PC-9 (cell line): ENCODE measurements at regions not wholly inside any gene's neighbourhood (a gene's known extent, or its start where the extent isn't known, plus 50 kb on each side); places are given as distances from the start of the nearest gene placed in this dataset.

Source experiments
- BruUV-seq: library from RNA; stranded (reverse); fragments of 400-500 nt; replicated peaks from 2 replicates; lab custom pipeline; 2021; lab: Mats Ljungman, UMichigan
- CTCF ChIA-PET: fragments of 300-600 bp; sonication (Branson Sonifier 250); formaldehyde crosslinking; loops from one replicate; lab custom pipeline; 2022; ENCODE audit warnings: antibody characterized with exemption; lab: Charles Lee
- POLR2A ChIA-PET: fragments of 300-600 bp; sonication (Branson Sonifier 250); formaldehyde crosslinking; loops from one replicate; lab custom pipeline; 2022; ENCODE audit warnings: antibody characterized with exemption; ENCODE audit not compliant: unreplicated experiment; lab: Charles Lee
- DNase-seq, 2 experiments: peaks; one replicate each; pipeline versions ENCODE4 v3.0.0 to v3.0.0-alpha.2; 2015 to 2022; ENCODE audit warnings: mixed read lengths in 1 of 2
- H2AFZ ChIP-seq: fragments of 200-600 bp; sonication (generic); 2 replicates; pipeline ENCODE4 v1.8.1; 2017; ENCODE audit warnings: antibody characterized with exemption
- H3F3A ChIP-seq: fragments of 200-600 bp; sonication (generic); 2 replicates; pipeline ENCODE4 v1.8.1; 2017; ENCODE audit warnings: antibody characterized with exemption, mild to moderate bottlenecking, low read depth; ENCODE audit not compliant: insufficient read depth
- H3K27ac ChIP-seq: fragments of 200-600 bp; sonication (generic); 2 replicates; pipeline ENCODE4 v1.6.1; 2016; ENCODE audit warnings: mixed run types
- H3K27me3 ChIP-seq: fragments of 200-600 bp; sonication (generic); 2 replicates; pipeline ENCODE4 v1.6.1; 2016; ENCODE audit warnings: low read depth, mixed run types; ENCODE audit not compliant: insufficient read depth
- H3K36me3 ChIP-seq: fragments of 200-600 bp; sonication (generic); 2 replicates; pipeline ENCODE4 v1.6.1; 2016; ENCODE audit warnings: low read depth, mixed run types
- H3K4me1 ChIP-seq: fragments of 200-600 bp; sonication (generic); replicated peaks from 2 replicates; pipeline ENCODE4 v1.6.1; 2016; ENCODE audit warnings: mixed run types; ENCODE audit not compliant: insufficient read depth
- H3K4me2 ChIP-seq: fragments of 200-600 bp; sonication (generic); 2 replicates; pipeline ENCODE4 v1.6.1; 2017; ENCODE audit warnings: mixed run types
- H3K4me3 ChIP-seq: fragments of 200-600 bp; sonication (generic); 2 replicates; pipeline ENCODE4 v1.6.1; 2016; ENCODE audit warnings: mixed run types
- H3K79me2 ChIP-seq: fragments of 200-600 bp; sonication (generic); 2 replicates; pipeline ENCODE4 v1.6.1; 2017; ENCODE audit warnings: low read depth, mixed run types
- H3K9me2 ChIP-seq: fragments of 200-600 bp; sonication (generic); 2 replicates; pipeline ENCODE4 v1.8.1; 2017; ENCODE audit warnings: mild to moderate bottlenecking; ENCODE audit not compliant: insufficient read depth
- H3K9me3 ChIP-seq: fragments of 200-600 bp; sonication (generic); 2 replicates; pipeline ENCODE4 v1.8.1; 2016; ENCODE audit warnings: low read depth; ENCODE audit not compliant: insufficient read depth
- H4K20me1 ChIP-seq: fragments of 200-600 bp; sonication (generic); 2 replicates; pipeline ENCODE4 v1.8.1; 2017; ENCODE audit not compliant: insufficient read depth
- CTCF ChIP-seq: fragments of 200-600 bp; sonication (generic); conservative IDR thresholded peaks from 2 replicates; pipeline ENCODE4 v1.6.1; 2017; ENCODE audit warnings: mixed run types, antibody characterized with exemption, mild to moderate bottlenecking, moderate library complexity
- EZH2 ChIP-seq: fragments of 200-600 bp; sonication (generic); IDR thresholded peaks from 2 replicates; pipeline ENCODE4 v1.8.0; 2017; ENCODE audit warnings: antibody characterized with exemption, low read depth
- intact Hi-C: fragments of 100-400 bp; cut with micrococcal nuclease; formaldehyde crosslinking; loops from one replicate; pipeline ENCODE4 v1.10.0; 2022; ENCODE audit not compliant: unreplicated experiment

GRCh38 chr16:16884451-16884850 is 505.5 kb downstream of the NPIPA7 start:
- Histone ChIP-seq H3K4me2 (no peak overlapping the region), H3K79me2 (no peaks in the 10 kb centered on the region), H3K4me1 (no peaks in the 10 kb centered on the region), H3K9me3 (no peaks in the 10 kb centered on the region), H2AFZ (no peak overlapping the region), H3K4me3 (no peak overlapping the region), H4K20me1 (no peaks in the 10 kb centered on the region), H3K27me3 (peaks cover 43% of the 10 kb centered on the region), H3F3A (no peaks in the 10 kb centered on the region), H3K36me3 (no peaks in the 10 kb centered on the region), H3K9me2 (no peaks in the 10 kb centered on the region), H3K27ac (no peak overlapping the region)
- DNase-seq, result no peak
- no TSS peak for BruUV-seq
- POLR2A ChIA-PET, result no interaction called here
- CTCF ChIA-PET, result no interaction called here
- TF ChIP-seq CTCF (no peak), EZH2 (no peak)
- intact Hi-C loops, result no loop called here

- DNase-seq, result no peak
- H3K36me3 ChIP-seq, result no peaks in the 10 kb centered on the region
- H3K4me2 ChIP-seq, result no peak overlapping the region
- H2AFZ ChIP-seq, result no peak overlapping the region
- H3K9me3 ChIP-seq, result no peaks in the 10 kb centered on the region
- H3F3A ChIP-seq, result no peaks in the 10 kb centered on the region
- intact Hi-C loops, result no loop called here
- ChIA-PET POLR2A (no interaction called here), CTCF (no interaction called here)
- peaks cover 42% of the 10 kb centered on the region for H3K27me3 ChIP-seq
- no peaks in the 10 kb centered on the region for H3K4me1 ChIP-seq
- no peak overlapping the region for H3K4me3 ChIP-seq
- TF ChIP-seq CTCF (no peak), EZH2 (no peak)
- H3K9me2 ChIP-seq, result no peaks in the 10 kb centered on the region
- no peak overlapping the region for H3K27ac ChIP-seq
- H3K79me2 ChIP-seq, result no peaks in the 10 kb centered on the region
- no TSS peak for BruUV-seq
- no peaks in the 10 kb centered on the region for H4K20me1 ChIP-seq
These were observed 508.3 kb downstream of the NPIPA7 start for GRCh38 chr16:16887193-16887592.

GRCh38 chr16:16890964-16891363 is 512.0 kb downstream of the NPIPA7 start:
- H3K4me3 ChIP-seq, result no peak overlapping the region
- H4K20me1 ChIP-seq, result no peaks in the 10 kb centered on the region
- H3K36me3 ChIP-seq, result no peaks in the 10 kb centered on the region
- H3K27me3 ChIP-seq, result peaks cover 37% of the 10 kb centered on the region
- no peak overlapping the region for H3K4me2 ChIP-seq
- no peaks in the 10 kb centered on the region for H3K4me1 ChIP-seq
- H3K9me3 ChIP-seq, result no peaks in the 10 kb centered on the region
- no peak for DNase-seq
- POLR2A ChIA-PET, result no interaction called here
- no peaks in the 10 kb centered on the region for H3K79me2 ChIP-seq
- intact Hi-C loops, result no loop called here
- H3K9me2 ChIP-seq, result no peaks in the 10 kb centered on the region
- CTCF ChIA-PET, result no interaction called here
- TF ChIP-seq EZH2 (no peak), CTCF (no peak)
- H3F3A ChIP-seq, result no peaks in the 10 kb centered on the region
- H2AFZ ChIP-seq, result no peak overlapping the region
- no TSS peak for BruUV-seq
- H3K27ac ChIP-seq, result no peak overlapping the region
